ENCODE measurements at regions not wholly inside any gene's neighbourhood (a gene's known extent, or its start where the extent isn't known, plus 50 kb on each side); places are given as distances from the start of the nearest gene placed in this dataset.

DNA sequence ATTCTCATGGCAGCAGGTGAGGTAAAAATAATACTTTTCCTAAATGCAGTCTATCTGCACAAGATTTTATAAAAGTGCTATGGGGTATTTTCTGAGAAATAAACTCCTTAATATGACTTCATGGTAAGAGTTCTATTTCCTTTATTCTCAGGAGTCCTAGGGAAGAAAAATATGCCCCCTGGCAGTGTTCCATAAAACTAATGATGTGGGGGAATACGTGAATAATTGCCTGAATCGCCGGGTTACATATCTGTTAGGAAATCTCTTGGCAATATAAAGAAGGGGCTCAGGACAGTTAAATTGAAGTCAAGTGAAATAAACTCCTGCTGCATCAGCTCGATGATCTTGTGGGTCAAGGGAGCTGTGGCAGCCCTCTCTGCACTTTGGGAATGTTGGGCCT is 229.7 kb downstream of the MAFB start:
- no peak overlapping the region for H3K4me2 ChIP-seq (ENCODE audit: low read length)
- no peaks in the 10 kb centered on the region for H3F3A ChIP-seq (ENCODE audit: insufficient read depth, low read length)
- H3K27me3 ChIP-seq (ENCODE audit: insufficient read depth, low read length) = no peaks in the 10 kb centered on the region
- H3K4me1 ChIP-seq (ENCODE audit: insufficient read depth, low read length, severe bottlenecking) = peaks cover 8% of the 10 kb centered on the region
- H3K27ac ChIP-seq (ENCODE audit: low read depth, low read length, poor library complexity, severe bottlenecking) = no peak overlapping the region
- H3K36me3 ChIP-seq (ENCODE audit: insufficient read depth, low read length) = no peaks in the 10 kb centered on the region
- no peak for TF ChIP-seq EZH2 (IDR thresholded peaks at IDR 0.05; ENCODE audit: borderline replicate concordance, low read length)
- TF ChIP-seq, protein P1, sequence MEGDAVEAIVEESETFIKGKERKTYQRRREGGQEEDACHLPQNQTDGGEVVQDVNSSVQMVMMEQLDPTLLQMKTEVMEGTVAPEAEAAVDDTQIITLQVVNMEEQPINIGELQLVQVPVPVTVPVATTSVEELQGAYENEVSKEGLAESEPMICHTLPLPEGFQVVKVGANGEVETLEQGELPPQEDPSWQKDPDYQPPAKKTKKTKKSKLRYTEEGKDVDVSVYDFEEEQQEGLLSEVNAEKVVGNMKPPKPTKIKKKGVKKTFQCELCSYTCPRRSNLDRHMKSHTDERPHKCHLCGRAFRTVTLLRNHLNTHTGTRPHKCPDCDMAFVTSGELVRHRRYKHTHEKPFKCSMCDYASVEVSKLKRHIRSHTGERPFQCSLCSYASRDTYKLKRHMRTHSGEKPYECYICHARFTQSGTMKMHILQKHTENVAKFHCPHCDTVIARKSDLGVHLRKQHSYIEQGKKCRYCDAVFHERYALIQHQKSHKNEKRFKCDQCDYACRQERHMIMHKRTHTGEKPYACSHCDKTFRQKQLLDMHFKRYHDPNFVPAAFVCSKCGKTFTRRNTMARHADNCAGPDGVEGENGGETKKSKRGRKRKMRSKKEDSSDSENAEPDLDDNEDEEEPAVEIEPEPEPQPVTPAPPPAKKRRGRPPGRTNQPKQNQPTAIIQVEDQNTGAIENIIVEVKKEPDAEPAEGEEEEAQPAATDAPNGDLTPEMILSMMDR (IDR thresholded peaks at IDR 0.05; ENCODE audit: low read length) = no peak
- no peak overlapping the region for H3K4me3 ChIP-seq (ENCODE audit: low read depth, low read length, poor library complexity, severe bottlenecking)
- H3K9me3 ChIP-seq (ENCODE audit: low read length) = no peaks in the 10 kb centered on the region
- H3K9ac ChIP-seq (ENCODE audit: low read length) = no peak overlapping the region
- H2AFZ ChIP-seq (ENCODE audit: low read length) = no peak overlapping the region
- no peaks in the 10 kb centered on the region for H3K79me2 ChIP-seq (ENCODE audit: insufficient read depth, low read length)
- H4K20me1 ChIP-seq (ENCODE audit: insufficient read depth, low read length) = no peaks in the 10 kb centered on the region
- H3K9me2 ChIP-seq (ENCODE audit: low read depth, low read length) = no peaks in the 10 kb centered on the region

GRCh38 chr20:40457404-40457803 is 231.6 kb downstream of the MAFB start:
- no peak overlapping the region for H3K9ac ChIP-seq (ENCODE audit: low read length)
- H4K20me1 ChIP-seq (ENCODE audit: insufficient read depth, low read length) = no peaks in the 10 kb centered on the region
- H3K4me1 ChIP-seq (ENCODE audit: insufficient read depth, low read length, severe bottlenecking) = peaks cover 1% of the 10 kb centered on the region
- no peaks in the 10 kb centered on the region for H3K9me3 ChIP-seq (ENCODE audit: low read length)
- H3K27ac ChIP-seq (ENCODE audit: low read depth, low read length, poor library complexity, severe bottlenecking) = no peak overlapping the region
- no peak for TF ChIP-seq EZH2 (IDR thresholded peaks at IDR 0.05; ENCODE audit: borderline replicate concordance, low read length)
- TF ChIP-seq, protein P1 (IDR thresholded peaks at IDR 0.05; ENCODE audit: low read length) = no peak
- no peak overlapping the region for H3K4me3 ChIP-seq (ENCODE audit: low read depth, low read length, poor library complexity, severe bottlenecking)
- H3K27me3 ChIP-seq (ENCODE audit: insufficient read depth, low read length) = no peaks in the 10 kb centered on the region
- H3K9me2 ChIP-seq (ENCODE audit: low read depth, low read length) = no peaks in the 10 kb centered on the region
- no peaks in the 10 kb centered on the region for H3F3A ChIP-seq (ENCODE audit: insufficient read depth, low read length)
- no peaks in the 10 kb centered on the region for H3K79me2 ChIP-seq (ENCODE audit: insufficient read depth, low read length)
- H2AFZ ChIP-seq (ENCODE audit: low read length) = no peak overlapping the region
- H3K36me3 ChIP-seq (ENCODE audit: insufficient read depth, low read length) = no peaks in the 10 kb centered on the region; the same call in 1 of the 2 replicates
- no peak overlapping the region for H3K4me2 ChIP-seq (ENCODE audit: low read length)

- no peak overlapping the region for H3K4me2 ChIP-seq (ENCODE audit: low read length)
- no peak overlapping the region for H3K27ac ChIP-seq (ENCODE audit: low read depth, low read length, poor library complexity, severe bottlenecking)
- H3K9me2 ChIP-seq (ENCODE audit: low read depth, low read length) = no peaks in the 10 kb centered on the region
- H4K20me1 ChIP-seq (ENCODE audit: insufficient read depth, low read length) = no peaks in the 10 kb centered on the region
- H3F3A ChIP-seq (ENCODE audit: insufficient read depth, low read length) = no peaks in the 10 kb centered on the region
- no peaks in the 10 kb centered on the region for H3K27me3 ChIP-seq (ENCODE audit: insufficient read depth, low read length)
- no peak overlapping the region for H3K4me3 ChIP-seq (ENCODE audit: low read depth, low read length, poor library complexity, severe bottlenecking)
- H3K9ac ChIP-seq (ENCODE audit: low read length) = no peak overlapping the region
- H3K9me3 ChIP-seq (ENCODE audit: low read length) = no peaks in the 10 kb centered on the region
- no peaks in the 10 kb centered on the region; the same call in 1 of the 2 replicates for H3K36me3 ChIP-seq (ENCODE audit: insufficient read depth, low read length)
- H2AFZ ChIP-seq (ENCODE audit: low read length) = no peak overlapping the region
- H3K79me2 ChIP-seq (ENCODE audit: insufficient read depth, low read length) = no peaks in the 10 kb centered on the region
- H3K4me1 ChIP-seq (ENCODE audit: insufficient read depth, low read length, severe bottlenecking) = no peaks in the 10 kb centered on the region
- TF ChIP-seq, protein P1 (IDR thresholded peaks at IDR 0.05; ENCODE audit: low read length) = no peak
- TF ChIP-seq EZH2 (IDR thresholded peaks at IDR 0.05; ENCODE audit: borderline replicate concordance, low read length) = no peak
These were observed 236.3 kb downstream of the MAFB start for GRCh38 chr20:40452758-40453157.
